ENCODE measurements at regions not wholly inside any gene's neighbourhood (a gene's known extent, or its start where the extent isn't known, plus 50 kb on each side); places are given as distances from the start of the nearest gene placed in this dataset.

DNA sequence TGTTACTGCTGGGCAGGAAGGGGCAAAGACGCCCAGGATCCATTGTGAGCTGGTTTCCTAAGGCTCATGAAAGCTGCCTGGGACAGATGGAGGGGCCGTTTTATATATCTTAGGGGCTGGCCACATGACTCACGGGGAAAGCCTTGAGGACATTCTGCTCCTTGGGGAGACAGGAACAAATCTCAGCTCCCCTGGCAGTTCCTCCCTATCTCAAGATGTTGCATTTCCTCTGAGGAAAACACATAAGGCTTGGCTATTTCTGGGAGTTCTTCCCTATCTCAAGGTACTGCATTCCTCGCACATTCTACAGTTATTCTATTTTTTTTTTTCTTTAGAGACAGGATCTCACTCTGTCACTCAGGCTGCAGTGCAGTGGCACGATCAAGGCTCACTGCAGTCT, 804.6 kb upstream of the TENM3 start:
- Histone ChIP-seq H3K4me1 (no peaks in the 10 kb centered on the region), H3K27ac (no peak overlapping the region), H3K4me3 (no peak overlapping the region), H3K9me3 (no peaks in the 10 kb centered on the region), H3K27me3 (no peaks in the 10 kb centered on the region), H3K36me3 (no peaks in the 10 kb centered on the region)
- TF ChIP-seq POLR2A (IDR thresholded peaks at IDR 0.05), result no peak
- TF ChIP-seq, protein P1, sequence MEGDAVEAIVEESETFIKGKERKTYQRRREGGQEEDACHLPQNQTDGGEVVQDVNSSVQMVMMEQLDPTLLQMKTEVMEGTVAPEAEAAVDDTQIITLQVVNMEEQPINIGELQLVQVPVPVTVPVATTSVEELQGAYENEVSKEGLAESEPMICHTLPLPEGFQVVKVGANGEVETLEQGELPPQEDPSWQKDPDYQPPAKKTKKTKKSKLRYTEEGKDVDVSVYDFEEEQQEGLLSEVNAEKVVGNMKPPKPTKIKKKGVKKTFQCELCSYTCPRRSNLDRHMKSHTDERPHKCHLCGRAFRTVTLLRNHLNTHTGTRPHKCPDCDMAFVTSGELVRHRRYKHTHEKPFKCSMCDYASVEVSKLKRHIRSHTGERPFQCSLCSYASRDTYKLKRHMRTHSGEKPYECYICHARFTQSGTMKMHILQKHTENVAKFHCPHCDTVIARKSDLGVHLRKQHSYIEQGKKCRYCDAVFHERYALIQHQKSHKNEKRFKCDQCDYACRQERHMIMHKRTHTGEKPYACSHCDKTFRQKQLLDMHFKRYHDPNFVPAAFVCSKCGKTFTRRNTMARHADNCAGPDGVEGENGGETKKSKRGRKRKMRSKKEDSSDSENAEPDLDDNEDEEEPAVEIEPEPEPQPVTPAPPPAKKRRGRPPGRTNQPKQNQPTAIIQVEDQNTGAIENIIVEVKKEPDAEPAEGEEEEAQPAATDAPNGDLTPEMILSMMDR (IDR thresholded peaks at IDR 0.05 in 4 of 5, conservative IDR thresholded peaks at IDR 0.05 in 1 of 5), result no peak
- ATAC-seq, result no peak
- intact Hi-C loops (cut with DNase I; ENCODE audit: low total_unique reads) (no loop called here), in situ Hi-C loops (cut with MboI; ENCODE audit: low sequenced_read_pairs in 4 of 4) (no loop called here)
- no peak for DNase-seq

DNA sequence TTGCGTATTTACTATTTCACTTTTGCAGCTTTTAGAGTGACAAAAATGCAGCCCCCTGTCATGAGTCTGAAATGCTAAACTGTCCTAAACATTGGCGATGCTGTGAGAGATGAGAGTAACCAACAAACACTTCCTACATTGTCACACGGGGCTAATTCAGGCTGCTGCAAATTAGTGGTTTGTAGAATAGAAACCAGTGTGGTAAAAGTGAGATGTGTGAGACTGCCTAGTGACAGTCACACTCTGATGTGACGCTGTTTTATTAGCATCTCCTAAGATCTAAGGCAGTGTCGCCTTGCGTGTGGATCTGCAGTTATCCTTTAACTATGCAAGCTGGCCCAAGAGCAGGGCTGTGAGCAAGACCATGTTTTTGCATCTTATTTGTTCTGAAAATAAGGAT, 800.2 kb upstream of the TENM3 start:
- intact Hi-C loops (cut with DNase I; ENCODE audit: low total_unique reads), result no loop called here
- Histone ChIP-seq H3K4me3 (no peak overlapping the region), H3K9me3 (no peaks in the 10 kb centered on the region), H3K27ac (no peak overlapping the region), H3K4me1 (no peaks in the 10 kb centered on the region), H3K36me3 (no peaks in the 10 kb centered on the region), H3K27me3 (no peaks in the 10 kb centered on the region)
- TF ChIP-seq POLR2A (IDR thresholded peaks at IDR 0.05), result no peak
- TF ChIP-seq, protein P1 (IDR thresholded peaks at IDR 0.05 in 4 of 5, conservative IDR thresholded peaks at IDR 0.05 in 1 of 5), result no peak
- in situ Hi-C loops (cut with MboI; ENCODE audit: low sequenced_read_pairs in 4 of 4), result no loop called here
- DNase-seq (no peak), ATAC-seq (no peak)

DNA sequence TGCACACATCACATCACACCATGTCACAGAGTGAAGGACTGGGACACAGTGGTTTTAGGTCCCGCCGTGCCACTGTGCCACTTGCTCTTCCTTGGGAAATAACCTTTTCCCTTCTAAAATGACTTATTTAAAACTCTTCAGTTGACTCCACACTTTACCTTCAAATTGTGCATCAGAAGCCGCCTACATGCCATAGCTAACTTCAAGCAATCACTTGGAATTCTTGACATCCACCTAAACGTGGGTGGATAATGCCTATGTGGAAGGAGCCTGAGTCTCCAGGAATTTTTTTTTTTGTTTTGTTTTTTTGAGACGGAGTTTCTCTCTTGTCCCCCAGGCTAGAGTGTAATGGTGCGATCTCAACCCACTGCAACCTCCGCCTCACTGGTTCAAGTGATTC, 777.4 kb upstream of the TENM3 start:
- ATAC-seq (no peak), DNase-seq (no peak)
- Histone ChIP-seq H3K4me1 (no peaks in the 10 kb centered on the region), H3K36me3 (no peaks in the 10 kb centered on the region), H3K27me3 (no peaks in the 10 kb centered on the region), H3K4me3 (no peak overlapping the region), H3K9me3 (no peaks in the 10 kb centered on the region), H3K27ac (no peak overlapping the region)
- TF ChIP-seq, protein P1 (IDR thresholded peaks at IDR 0.05 in 4 of 5, conservative IDR thresholded peaks at IDR 0.05 in 1 of 5), result no peak
- in situ Hi-C loops (cut with MboI; ENCODE audit: low sequenced_read_pairs in 4 of 4), result no loop called here
- intact Hi-C loops (cut with DNase I; ENCODE audit: low total_unique reads), result no loop called here

DNA sequence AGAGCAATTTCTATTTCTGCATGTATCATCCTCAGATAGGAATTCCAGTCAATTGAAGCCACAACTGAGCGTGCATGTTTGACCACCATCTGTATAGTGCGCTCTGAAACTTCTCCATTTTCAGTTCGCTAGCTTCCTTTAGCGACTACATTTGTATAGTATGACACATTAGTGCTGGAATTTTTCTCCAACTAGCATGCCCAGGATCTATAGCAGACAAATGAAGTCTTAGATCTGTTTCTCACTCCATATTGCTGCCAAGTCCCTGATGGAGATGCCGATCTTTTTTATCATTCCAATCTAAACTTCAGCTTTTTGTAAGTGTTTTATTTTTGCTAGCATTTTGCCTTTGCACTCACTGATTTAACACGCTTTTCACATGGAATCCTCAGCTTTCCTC, 774.8 kb upstream of the TENM3 start:
- intact Hi-C loops (cut with DNase I; ENCODE audit: low total_unique reads) (no loop called here), in situ Hi-C loops (cut with MboI; ENCODE audit: low sequenced_read_pairs in 4 of 4) (no loop called here)
- TF ChIP-seq, protein P1 (IDR thresholded peaks at IDR 0.05 in 4 of 5, conservative IDR thresholded peaks at IDR 0.05 in 1 of 5), result no peak
- no peak for TF ChIP-seq POLR2A (IDR thresholded peaks at IDR 0.05)

DNA sequence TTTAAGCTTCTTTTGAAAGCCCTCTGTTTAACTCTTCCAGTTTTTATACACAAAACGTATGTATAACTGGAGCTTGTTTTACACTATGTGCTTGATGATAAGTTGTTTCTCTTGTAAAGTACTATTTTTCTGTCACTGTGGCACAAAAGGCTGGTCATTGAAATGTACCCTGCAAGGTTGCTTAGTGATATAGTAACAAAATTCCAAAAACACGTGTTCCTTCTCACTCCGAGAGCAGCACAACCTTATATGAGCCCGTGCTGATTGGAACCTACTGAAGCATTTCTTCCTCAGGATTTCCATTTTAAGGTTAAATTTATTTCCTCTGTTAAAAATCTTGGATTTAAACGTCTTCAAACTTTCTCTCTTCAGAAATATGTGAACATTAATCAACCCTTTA, 772.9 kb upstream of the TENM3 start:
- no peaks in the 10 kb centered on the region for H3K27me3 ChIP-seq
- H3K27ac ChIP-seq, result no peak overlapping the region
- in situ Hi-C loops (cut with MboI; ENCODE audit: low sequenced_read_pairs in 4 of 4), result no loop called here
- intact Hi-C loops (cut with DNase I; ENCODE audit: low total_unique reads), result no loop called here
- H3K4me1 ChIP-seq, result no peaks in the 10 kb centered on the region
- no peaks in the 10 kb centered on the region for H3K9me3 ChIP-seq
- TF ChIP-seq POLR2A (IDR thresholded peaks at IDR 0.05), result no peak
- TF ChIP-seq, protein P1 (IDR thresholded peaks at IDR 0.05 in 4 of 5, conservative IDR thresholded peaks at IDR 0.05 in 1 of 5), result no peak
- H3K36me3 ChIP-seq, result no peaks in the 10 kb centered on the region
- ATAC-seq, result no peak
- DNase-seq, result no peak
- no peak overlapping the region for H3K4me3 ChIP-seq

More for the DNA sequence above, 774.8 kb upstream of the TENM3 start:
- H3K4me3 ChIP-seq, result no peak overlapping the region
- no peaks in the 10 kb centered on the region for H3K36me3 ChIP-seq
- DNase-seq (no peak), ATAC-seq (no peak)
- no peak overlapping the region for H3K27ac ChIP-seq
- H3K9me3 ChIP-seq, result no peaks in the 10 kb centered on the region
- no peaks in the 10 kb centered on the region for H3K27me3 ChIP-seq
- no peaks in the 10 kb centered on the region for H3K4me1 ChIP-seq

All from gastrocnemius medialis (tissue), 4 donors.